ENCODE measurements at regions not wholly inside any gene's neighbourhood (a gene's known extent, or its start where the extent isn't known, plus 50 kb on each side); places are given as distances from the start of the nearest gene placed in this dataset.
A peak's percentile ranks its signal among the peaks of the same experiment; 100 is the strongest.

DNA sequence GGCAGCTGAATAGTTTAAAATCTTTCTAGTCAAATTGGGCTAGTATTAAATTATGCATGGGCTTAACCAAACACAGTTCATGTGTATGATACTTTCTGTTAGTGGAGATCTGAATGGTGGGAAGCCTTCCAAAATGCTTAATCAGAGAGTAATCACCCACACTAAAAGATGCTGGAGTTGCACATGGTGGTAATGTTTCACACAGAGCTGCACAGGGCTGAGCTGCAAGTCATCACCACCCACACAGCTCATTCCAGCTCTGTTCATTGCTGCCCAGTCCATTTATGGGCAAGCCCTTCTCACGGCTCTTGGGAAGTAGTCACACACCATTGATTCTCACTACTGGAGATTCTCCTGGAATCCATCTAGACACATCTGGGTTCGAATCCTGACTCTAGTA, 351.5 kb upstream of the KCNN2 start:
- DNase-seq (ENCODE audit: extremely low read depth, low read depth, low spot score): no peak

DNA sequence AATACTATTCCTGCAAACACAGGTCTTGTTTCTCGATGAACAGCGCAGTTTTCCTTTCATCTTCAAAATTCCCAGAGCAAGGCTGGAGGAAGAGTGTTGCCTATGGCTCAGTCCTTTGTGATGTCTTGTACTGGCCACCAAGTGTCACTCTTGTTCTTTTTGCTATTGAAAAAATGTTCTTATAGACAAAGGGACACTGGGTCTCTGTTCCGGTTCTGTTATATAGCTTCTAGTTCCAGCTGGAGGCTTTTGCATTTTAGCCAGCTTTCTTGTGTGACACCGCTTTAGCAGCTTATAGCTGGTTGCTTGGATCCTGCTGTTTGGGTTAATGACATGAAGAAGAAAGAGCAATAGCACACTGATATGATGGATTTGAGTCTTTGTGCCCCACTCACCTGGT, 343.7 kb upstream of the KCNN2 start:
- no peak for DNase-seq (ENCODE audit: extremely low read depth, low read depth, low spot score)

DNA sequence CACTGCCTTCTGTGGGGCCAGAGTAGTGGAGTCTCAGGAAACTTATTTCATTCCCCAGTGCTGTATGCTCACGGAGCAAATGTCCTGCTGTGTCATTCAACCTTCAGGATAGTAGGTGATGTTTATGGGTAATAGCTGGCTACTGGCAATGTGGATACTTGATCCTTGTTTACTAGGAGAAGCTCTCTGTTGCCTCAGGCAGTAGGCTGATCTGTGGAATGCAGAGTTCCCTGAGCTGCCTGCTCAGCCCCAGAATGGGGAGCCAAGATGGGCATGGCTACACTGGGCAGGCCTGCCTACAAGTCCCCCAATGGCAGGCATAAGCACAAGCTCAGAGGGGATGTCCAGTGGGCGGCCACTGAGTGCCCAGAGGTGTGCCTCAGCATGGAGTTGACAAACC, 323.1 kb upstream of the KCNN2 start:
- no peak for DNase-seq (ENCODE audit: extremely low read depth, low read depth, low spot score)

DNA sequence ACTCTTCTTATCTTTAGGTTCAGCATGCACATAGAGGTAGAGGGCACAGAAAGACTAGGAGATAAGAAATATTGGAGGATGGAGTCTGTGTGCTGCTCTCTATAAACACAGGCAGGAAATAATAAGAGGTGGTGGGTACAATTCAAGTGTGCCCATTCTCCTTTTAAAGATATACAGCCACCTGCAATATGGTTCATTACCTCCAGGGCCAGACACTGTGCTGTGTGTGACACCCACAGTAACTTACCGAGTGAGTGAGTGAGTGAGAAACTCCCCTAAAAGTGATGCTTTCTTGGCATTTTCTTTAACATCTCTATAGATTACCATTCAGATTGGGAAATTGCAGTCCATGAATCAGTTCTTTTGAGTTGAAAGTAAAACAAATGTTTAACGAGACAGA, 311.8 kb upstream of the KCNN2 start:
- DNase-seq (ENCODE audit: extremely low read depth, low read depth, low spot score): no peak

DNA sequence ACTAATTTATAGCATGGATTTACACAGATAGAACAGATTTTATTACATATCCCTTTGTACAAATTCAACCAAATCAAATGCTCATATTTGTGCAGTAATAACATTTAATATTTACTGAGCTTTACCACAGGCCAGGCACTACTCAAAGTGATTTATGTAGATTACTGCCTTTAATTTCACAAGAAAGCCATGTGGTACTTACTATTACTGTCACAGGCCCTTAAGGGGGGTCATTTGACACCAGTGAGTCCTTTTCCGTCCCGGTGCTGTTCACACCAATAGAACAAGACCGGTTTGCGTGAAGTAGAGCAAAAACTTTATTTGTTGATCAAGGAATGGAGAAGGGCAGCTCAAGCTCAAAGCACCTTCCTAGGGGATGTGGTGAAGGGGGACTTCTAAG, 308.5 kb upstream of the KCNN2 start:
- no peak for DNase-seq (ENCODE audit: extremely low read depth, low read depth, low spot score)

DNA sequence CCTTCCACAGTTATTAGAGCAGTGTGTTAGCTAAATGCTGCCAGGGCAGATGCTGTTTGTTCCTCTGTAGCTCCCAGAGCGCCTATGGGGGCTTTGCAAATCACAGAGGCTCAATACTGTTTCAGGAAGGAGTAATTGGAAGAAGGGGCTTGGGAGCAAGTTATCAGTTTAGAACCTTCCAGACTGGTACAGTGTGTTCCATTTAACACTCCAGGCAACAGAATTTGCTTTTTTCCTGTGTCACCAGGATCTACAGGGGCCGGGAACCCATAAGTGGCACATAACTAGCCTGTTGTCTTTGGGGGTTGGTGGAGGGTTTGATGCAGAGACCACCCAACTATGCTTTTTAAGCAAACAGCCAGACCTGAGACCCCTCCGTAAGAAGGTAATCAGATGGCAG, 307.3 kb upstream of the KCNN2 start:
- DNase-seq (ENCODE audit: extremely low read depth, low read depth, low spot score): no peak

DNA sequence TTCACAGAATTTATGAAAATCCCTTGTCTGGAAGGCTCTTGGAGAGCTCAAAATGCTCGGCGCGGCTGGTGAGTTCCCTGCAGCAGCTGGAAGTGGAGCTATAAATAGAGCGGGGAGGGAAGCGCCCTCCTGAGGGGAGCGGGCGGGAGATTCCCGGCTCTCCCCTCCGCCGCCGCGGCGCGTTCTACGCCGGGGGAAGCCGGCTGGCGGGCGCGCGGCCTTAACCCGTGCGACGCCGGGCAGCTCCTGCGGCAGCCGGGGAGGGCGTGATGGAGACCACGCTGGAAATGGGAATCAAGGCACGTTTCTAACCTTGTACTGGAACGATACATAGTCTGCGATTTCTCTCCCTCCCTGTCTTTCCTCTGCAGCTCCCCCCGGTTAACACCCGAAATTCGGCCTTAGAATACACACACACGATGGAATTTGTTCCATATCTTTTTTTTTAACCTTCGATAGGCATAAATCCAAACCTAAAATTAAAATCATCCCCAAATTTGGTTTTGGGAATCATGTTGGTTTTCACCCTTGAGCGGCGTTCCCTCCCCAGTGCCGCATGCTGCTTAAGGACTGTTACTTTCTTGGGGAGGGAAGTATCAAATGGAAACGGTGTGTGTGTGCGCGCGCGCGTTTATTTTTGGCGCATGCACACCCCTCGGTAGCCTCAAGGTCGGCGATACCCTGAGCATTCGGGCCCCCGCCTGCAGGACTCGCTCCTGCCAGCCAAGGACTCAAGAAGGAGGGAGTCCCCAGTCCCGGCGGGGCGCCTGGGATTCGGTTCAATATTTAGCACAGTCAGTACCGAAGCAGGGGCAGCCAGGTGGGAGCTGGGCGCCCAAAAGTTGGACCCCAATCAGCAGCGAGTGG, 306.3 kb upstream of the KCNN2 start:
- no peak for DNase-seq (ENCODE audit: extremely low read depth, low read depth, low spot score)

DNA sequence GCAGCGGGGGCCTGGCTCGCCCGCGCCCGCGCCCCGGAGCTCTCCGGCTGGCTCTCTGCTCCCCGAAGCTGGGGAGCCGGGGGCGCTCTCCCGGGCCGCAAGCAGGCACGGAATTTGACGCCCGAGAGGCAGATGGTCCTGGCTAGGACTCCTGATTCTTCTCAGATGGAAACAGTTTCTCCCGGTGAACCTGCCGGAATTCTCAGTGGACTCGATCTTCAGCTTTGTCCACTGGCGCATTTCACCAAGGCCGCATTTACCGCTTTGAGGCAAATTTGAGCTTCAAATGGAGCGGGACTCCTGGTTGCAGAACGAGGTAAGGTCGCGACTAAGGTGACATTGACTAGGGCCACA, 305.7 kb upstream of the KCNN2 start:
- no peak for DNase-seq (ENCODE audit: extremely low read depth, low read depth, low spot score)

DNA sequence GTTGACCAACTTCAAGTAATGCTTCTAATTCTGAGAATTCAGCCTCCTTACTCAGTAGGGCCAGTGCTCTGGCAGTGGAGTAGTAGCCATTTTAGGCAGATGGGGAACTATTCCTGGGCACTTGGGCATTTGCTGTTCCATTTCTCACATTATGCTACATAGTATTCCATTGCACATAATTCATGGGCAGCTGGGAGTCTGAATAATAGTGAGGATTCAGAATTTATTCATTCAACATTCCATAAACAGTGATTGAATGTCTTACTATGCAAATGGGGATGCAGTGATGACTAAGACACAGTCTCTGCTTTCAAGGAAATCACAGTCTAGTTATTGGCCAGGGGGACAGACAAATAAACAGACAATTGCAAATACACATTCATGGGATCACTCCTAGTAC, 301.0 kb upstream of the KCNN2 start:
- no peak for DNase-seq (ENCODE audit: extremely low read depth, low read depth, low spot score)

DNA sequence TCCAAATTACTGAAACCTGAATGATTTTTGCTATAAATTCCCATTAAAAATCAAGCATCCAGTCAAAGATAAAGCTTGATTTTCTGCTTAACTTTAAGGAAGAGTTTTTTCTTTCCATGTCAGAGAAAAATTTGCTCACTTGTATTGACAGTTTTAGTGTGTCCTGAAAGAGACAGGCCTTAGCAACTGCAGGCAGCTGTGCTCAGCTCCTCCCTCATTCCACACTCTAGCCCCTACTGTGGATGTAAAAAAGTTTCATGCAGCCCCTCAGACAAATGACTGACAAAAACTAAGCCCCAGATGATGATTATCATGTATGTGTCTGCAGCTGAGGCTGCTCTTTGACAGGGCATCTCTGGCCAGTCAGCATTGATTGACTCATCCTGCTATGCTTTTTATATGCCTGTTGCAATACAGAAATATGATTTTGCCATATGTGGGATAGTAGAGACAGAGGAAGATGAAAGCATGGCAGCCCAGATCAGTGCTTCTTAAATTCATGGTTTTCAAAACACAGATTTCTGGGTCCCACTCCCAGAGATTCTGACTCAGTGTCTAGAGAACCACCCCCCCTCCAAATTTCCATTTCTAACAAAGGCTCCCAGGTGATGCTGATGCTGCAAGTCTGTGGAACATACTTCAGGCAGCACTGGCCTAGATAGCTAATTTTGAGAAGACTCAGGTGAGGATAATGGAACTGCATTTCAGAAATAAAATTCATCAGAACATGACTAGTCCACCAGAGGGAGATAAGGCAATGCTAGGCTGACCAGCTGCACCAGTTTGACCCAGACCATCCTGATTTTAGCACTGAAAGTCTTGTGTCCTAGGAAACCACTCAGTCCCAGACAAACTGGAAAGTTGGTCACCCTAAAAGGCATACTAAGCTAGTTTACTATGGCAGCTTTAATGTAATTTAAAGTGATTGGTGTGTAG, 298.7 kb upstream of the KCNN2 start:
- no peak for DNase-seq (ENCODE audit: extremely low read depth, low read depth, low spot score)

DNA sequence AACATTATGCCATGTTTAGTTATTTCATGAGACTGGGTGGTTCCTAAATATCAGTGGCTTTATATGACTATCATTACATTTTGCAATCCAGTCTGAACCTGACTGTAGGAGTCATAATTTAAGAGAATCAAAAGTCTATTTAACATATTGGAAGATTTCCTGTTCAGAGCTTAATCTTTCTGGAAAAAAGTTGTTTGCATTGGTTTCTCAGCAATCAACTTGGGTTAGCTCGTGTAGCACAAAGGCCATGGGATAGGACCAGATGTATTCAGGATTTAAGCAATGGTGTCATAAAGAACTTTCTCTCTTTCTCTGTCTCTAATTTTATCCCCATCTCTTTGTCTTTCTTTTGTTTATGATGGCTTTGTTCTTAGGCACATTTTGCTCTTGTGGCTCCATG, 296.0 kb upstream of the KCNN2 start:
- no peak for DNase-seq (ENCODE audit: extremely low read depth, low read depth, low spot score)

DNA sequence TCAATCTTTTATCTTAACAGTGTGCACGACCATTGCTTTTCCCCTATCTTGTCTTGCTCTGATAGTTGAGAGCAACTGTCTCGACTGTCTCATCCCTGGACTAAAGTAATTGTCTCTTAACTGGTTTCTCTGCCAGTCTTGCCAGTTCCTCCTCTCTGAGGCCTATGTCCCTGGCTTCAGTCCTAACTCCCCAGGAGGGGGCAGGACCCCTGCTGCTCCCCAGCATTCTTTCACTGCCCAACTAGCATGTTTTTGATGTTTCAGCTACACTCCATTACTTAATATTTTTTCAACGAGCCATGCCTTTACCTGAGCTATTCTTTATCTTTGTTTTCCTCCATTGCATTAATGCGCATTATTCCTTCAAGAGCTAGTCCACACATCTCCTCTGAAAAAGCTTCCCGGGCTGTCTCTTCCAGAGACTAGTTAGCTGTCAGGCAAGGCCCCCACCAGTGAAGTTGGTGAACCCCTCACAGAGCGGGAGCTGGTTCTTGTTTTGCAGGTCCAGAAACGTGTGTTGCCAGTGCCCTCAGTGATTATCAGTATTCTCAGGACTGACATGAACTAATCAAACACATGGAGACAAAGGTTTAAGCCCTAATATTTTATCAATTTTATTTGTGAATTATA, 291.7 kb upstream of the KCNN2 start:
- no peak for DNase-seq (ENCODE audit: extremely low read depth, low read depth, low spot score)

DNA sequence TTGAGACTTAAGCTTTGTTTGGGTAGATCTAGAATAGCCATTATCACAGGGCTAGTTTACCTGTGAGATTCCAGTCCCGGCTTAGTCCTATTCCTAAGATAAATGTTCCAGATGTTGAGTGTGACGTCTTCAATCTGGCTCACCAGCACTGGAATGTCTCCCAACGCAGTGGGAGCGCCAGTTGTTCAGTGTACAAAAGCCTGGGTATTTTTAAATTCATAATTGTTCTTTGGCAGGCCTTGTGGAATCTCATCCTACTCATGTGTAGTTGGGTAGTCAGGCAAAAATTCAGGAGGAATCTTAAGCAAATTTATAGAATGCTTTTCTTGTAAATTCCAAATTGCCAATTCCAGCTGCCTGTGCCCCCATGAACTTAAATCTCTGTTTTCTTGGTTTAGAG, 272.6 kb upstream of the KCNN2 start:
- no peak for DNase-seq (ENCODE audit: extremely low read depth, low read depth, low spot score)

DNA sequence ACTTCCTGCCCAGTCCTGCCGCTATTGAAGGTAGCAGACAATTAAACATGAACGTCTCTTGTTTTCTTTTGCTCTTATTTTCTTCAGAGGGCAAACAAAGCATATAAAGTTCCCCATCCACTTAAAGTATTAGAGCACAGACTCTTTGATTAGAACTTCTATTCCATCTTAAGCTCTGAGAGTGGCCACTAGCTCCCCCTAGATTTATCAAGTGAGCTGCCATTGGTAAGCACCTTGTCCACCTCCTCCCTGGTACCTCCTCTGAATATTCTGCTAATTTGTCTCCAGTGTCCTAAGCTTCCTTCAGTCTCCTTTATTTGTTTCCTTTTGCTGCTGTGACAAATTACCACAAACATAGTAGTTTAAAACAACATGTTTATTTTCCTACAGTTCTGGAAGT, 264.3 kb upstream of the KCNN2 start:
- DNase-seq (ENCODE audit: extremely low read depth, low read depth, low spot score): no peak

DNA sequence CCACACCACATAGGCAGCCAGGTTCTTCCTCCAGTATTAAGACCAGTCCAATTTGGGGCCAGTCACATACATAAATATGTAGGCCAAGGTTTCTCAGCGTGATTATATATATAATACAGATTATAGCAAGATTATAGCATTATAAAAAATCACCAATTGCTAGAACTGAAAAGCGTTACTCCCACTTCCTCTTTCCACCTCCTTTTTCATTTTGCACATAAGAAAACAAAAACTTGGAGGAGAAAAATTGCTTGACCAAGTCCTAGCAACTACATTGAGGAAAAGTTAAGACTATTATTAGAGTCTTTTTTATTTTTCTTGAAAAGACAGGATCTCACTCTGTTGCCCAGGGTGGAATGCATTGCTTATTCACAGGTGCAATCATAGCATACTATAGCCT, 262.7 kb upstream of the KCNN2 start:
- DNase-seq (ENCODE audit: extremely low read depth, low read depth, low spot score): no peak

DNA sequence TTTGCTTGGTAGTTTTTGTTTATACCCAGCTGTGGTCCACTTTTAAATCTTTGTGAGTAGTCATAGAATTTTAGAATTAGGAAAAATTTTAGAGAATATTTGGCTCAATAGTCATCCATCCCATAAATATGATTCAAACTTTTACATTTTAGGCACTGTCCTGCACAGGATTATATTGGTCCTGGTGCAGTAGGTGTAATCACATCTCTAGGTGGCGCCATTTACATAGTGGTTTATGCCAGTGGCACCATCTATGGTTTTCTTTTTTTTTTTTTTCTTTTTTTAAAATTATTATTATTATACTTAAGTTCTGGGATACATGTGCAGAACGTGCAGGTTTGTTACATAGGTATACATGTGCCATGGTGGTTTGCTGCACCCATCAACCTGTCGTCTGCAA, 260.7 kb upstream of the KCNN2 start:
- peak; percentile 31 for DNase-seq (ENCODE audit: extremely low read depth, low read depth, low spot score)

DNA sequence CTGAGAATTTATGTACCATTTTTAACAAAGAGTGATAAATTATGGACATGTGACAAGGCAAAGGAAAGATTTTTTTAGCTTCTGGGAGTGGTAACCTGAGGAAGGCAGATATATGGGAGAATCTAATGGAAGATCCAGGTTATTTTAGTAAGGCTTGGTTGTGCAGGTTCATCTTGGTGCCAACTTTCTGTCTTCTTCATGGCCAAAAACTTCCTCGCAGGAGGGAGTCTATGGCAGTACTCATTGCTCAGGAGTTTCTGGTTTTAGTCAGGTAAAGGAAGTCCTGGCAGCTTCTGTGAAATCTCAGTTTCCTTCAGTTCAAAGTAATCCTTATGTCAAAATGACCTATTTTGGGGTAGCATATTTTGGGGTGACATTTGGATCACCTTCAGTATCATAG, 248.3 kb upstream of the KCNN2 start:
- no peak for DNase-seq (ENCODE audit: extremely low read depth, low read depth, low spot score)

DNA sequence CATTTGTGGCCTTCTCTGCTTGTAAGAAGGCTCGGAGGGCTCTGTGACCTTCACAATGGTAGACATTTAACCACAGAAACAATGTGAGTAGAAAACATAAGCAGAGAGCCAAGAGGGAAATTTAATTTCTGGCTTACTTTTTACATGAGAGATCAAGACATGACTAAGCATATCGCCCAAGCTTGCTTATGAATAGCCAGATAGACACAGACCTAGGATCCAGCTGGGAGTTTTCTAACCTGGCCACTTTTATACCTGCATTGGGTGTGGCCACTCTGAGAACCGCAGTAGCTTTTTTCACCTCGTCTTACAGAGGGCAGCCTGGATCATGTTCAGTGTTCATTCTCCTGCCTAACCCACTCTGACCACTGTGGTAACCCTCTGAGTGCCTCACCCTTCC, 244.9 kb upstream of the KCNN2 start:
- DNase-seq (ENCODE audit: extremely low read depth, low read depth, low spot score): no peak

DNA sequence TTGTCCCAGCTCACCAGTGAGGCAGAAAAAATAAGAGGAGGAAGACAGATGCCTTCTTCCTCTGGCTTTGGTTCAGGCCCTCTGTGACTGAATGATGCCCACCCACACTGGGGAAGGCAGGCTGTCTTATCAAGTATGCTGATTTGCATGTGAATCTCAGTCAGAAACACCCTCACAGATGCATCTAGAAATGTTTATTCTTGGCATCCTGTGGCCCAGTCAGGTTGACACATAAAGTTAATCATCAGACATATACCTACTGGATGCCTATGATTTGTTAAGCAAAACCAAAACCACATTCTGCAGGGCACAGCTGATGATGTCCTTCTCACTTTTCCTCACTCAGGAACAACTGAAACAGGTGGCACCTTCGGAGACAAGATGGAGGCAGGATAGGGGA, 243.4 kb upstream of the KCNN2 start:
- no peak for DNase-seq (ENCODE audit: extremely low read depth, low read depth, low spot score)

DNA sequence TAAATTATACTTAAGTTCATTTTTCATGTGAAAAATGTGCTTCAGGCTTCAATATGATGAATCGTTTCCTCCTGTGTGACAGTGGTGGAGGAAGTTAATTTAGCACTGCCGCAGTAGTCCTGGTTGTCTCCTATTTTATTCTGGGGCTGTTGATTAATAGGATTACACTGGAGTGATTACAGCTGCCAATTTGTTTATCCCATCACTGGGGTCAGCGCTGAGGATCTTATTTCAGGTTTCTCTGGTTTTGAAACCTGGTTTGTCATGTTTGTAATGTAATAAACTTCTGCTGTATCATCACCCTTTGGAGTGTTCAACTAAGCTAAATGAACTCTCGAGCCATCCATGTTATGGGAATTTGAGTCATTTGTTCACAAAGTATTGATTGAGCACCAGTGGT, 241.7 kb upstream of the KCNN2 start:
- DNase-seq (ENCODE audit: extremely low read depth, low read depth, low spot score): no peak

DNA sequence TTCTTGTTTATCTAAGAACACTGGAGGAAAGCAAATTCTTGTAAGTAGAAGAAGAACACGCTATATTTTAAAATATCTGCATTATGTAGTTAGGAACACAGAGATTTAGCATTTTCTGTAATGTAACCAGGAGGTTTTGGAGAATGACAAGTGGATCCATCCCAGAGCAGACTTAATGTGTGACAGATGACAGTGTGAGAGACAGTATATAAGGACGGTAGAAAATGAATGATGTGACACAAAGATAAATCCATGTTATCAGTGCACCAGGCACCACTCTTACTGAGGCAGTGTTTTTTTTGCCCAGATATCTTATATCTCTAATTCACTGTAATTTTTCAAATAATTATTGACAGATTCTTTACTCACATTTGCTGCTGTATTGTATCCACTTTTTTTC, 239.0 kb upstream of the KCNN2 start:
- no peak for DNase-seq (ENCODE audit: extremely low read depth, low read depth, low spot score)

DNA sequence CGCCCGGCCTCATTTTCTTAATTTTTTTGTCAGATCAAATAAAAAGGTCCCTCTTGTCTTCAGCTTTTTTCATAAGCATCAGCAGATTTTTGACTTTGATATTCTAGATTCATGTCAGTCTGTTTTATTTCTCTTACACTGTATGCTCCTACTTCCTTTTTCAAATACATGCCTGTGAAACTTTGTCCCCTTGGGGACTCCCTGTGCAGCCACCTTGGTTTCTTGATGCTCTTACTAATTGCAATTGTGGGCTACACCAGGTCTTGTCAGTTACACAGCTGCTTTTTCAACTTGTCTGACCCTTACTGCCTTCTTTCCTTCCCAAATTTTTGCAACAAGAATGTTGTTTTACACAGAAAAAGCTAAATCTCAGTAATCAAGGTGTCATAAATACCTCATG, 238.2 kb upstream of the KCNN2 start:
- no peak for DNase-seq (ENCODE audit: extremely low read depth, low read depth, low spot score)
